ENCODE measurements at regions not wholly inside any gene's neighbourhood (a gene's known extent, or its start where the extent isn't known, plus 50 kb on each side); places are given as distances from the start of the nearest gene placed in this dataset.

GRCh38 chr1:39147099-39148025 is 57.1 kb upstream of the MACF1 start:
- Mint-ChIP-seq H3K4me3 (no peak overlapping the region), H3K27me3 (peaks cover 2 to 17% (median 5%) of the 10 kb centered on the region in 5 donors), H3K36me3 (peaks cover 0 to 3% (median 0%) of the 10 kb centered on the region in 3 donors), H3K9me3 (no peaks in the 10 kb centered on the region), H3K4me1 (peaks cover 0 to 8% (median 0%) of the 10 kb centered on the region in 4 donors), H3K27ac (peak overlapping the region in 1 of 10 donors; percentile 49)
- POLR2A ChIA-PET: no interaction called here
- DNase-seq (no peak), ATAC-seq (no peak)

- Mint-ChIP-seq H3K36me3 (peaks cover 0 to 3% (median 0%) of the 10 kb centered on the region in 3 donors), H3K27ac (peak overlapping the region in 1 of 10 donors; percentile 54), H3K4me3 (no peak overlapping the region), H3K9me3 (no peaks in the 10 kb centered on the region), H3K4me1 (peaks cover 0 to 8% (median 0%) of the 10 kb centered on the region in 4 donors), H3K27me3 (peaks cover 2 to 17% (median 5%) of the 10 kb centered on the region in 5 donors)
- DNase-seq (no peak), ATAC-seq (no peak)
- POLR2A ChIA-PET: no interaction called here
Observed at GRCh38 chr1:39148942-39149341, 55.6 kb upstream of the MACF1 start.

- POLR2A ChIA-PET: no interaction called here
- H3K4me3 Mint-ChIP-seq: no peak overlapping the region
- H3K27ac Mint-ChIP-seq: no peak overlapping the region
- peaks cover 0 to 8% (median under 1%) of the 10 kb centered on the region in 4 donors for H3K4me1 Mint-ChIP-seq
- peaks cover 0 to 3% (median 0%) of the 10 kb centered on the region in 3 donors for H3K36me3 Mint-ChIP-seq
- H3K27me3 Mint-ChIP-seq: peaks cover 2 to 17% (median 5%) of the 10 kb centered on the region in 5 donors
- H3K9me3 Mint-ChIP-seq: no peaks in the 10 kb centered on the region
- no peak for ATAC-seq
- DNase-seq: no peak
Observed at GRCh38 chr1:39149509-39149908, 55.0 kb upstream of the MACF1 start.

GRCh38 chr1:39150779-39151178 is 53.7 kb upstream of the MACF1 start:
- peaks cover 4 to 10% (median 7%) of the 10 kb centered on the region in 4 donors for H3K4me1 Mint-ChIP-seq
- peaks cover 2 to 17% (median 5%) of the 10 kb centered on the region in 5 donors for H3K27me3 Mint-ChIP-seq
- POLR2A ChIA-PET: no interaction called here
- ATAC-seq (no peak), DNase-seq (no peak)
- H3K9me3 Mint-ChIP-seq: no peaks in the 10 kb centered on the region
- no peak overlapping the region for H3K4me3 Mint-ChIP-seq
- peaks cover 0 to 3% (median 0%) of the 10 kb centered on the region in 3 donors for H3K36me3 Mint-ChIP-seq
- H3K27ac Mint-ChIP-seq: no peak overlapping the region

GRCh38 chr1:39151267-39151666 is 53.2 kb upstream of the MACF1 start:
- ATAC-seq (no peak), DNase-seq (no peak)
- no peak overlapping the region for H3K27ac Mint-ChIP-seq
- POLR2A ChIA-PET: no interaction called here
- no peak overlapping the region for H3K4me3 Mint-ChIP-seq
- H3K4me1 Mint-ChIP-seq: peaks cover 4 to 10% (median 7%) of the 10 kb centered on the region in 4 donors
- H3K27me3 Mint-ChIP-seq: peaks cover 2 to 17% (median 5%) of the 10 kb centered on the region in 5 donors
- no peaks in the 10 kb centered on the region for H3K9me3 Mint-ChIP-seq
- peaks cover 0 to 3% (median 0%) of the 10 kb centered on the region in 3 donors for H3K36me3 Mint-ChIP-seq

- peaks cover 0 to 3% (median 0%) of the 10 kb centered on the region in 3 donors for H3K36me3 Mint-ChIP-seq
- no peaks in the 10 kb centered on the region for H3K9me3 Mint-ChIP-seq
- peaks cover 4 to 10% (median 5%) of the 10 kb centered on the region in 4 donors for H3K4me1 Mint-ChIP-seq
- peaks cover 0 to 8% (median 3%) of the 10 kb centered on the region in 5 donors for H3K27me3 Mint-ChIP-seq
- no peak for ATAC-seq
- no peak for DNase-seq
- POLR2A ChIA-PET: no interaction called here
- H3K4me3 Mint-ChIP-seq: no peak overlapping the region
- H3K27ac Mint-ChIP-seq: no peak overlapping the region
Observed at GRCh38 chr1:39152923-39153322, 51.6 kb upstream of the MACF1 start.

GRCh38 chr1:39153684-39154083 is 50.8 kb upstream of the MACF1 start:
- H3K27ac Mint-ChIP-seq: no peak overlapping the region
- DNase-seq (no peak), ATAC-seq (no peak)
- H3K9me3 Mint-ChIP-seq: no peaks in the 10 kb centered on the region
- peaks cover 4 to 10% (median 5%) of the 10 kb centered on the region in 4 donors for H3K4me1 Mint-ChIP-seq
- peaks cover 0 to 6% (median 3%) of the 10 kb centered on the region in 5 donors for H3K27me3 Mint-ChIP-seq
- peaks cover 0 to 3% (median 0%) of the 10 kb centered on the region in 3 donors for H3K36me3 Mint-ChIP-seq
- H3K4me3 Mint-ChIP-seq: no peak overlapping the region
- POLR2A ChIA-PET: no interaction called here

GRCh38 chr1:39154553-39155421 is 49.7 kb upstream of the MACF1 start:
- Mint-ChIP-seq H3K27me3 (peaks cover 0 to 4% (median 0%) of the 10 kb centered on the region in 5 donors), H3K4me3 (no peak overlapping the region), H3K27ac (peak overlapping the region in 3 of 10 donors; percentile 12 to 62 (median 23)), H3K4me1 (peaks cover 4 to 10% (median 6%) of the 10 kb centered on the region in 4 donors), H3K9me3 (no peaks in the 10 kb centered on the region), H3K36me3 (peaks cover 0 to 3% (median 1%) of the 10 kb centered on the region in 3 donors)
- no peak for ATAC-seq
- POLR2A ChIA-PET: no interaction called here
- no peak for DNase-seq

All from naive thymus-derived CD8-positive, alpha-beta T cell (primary cell).